Stomach (tissue), 8 donors: ENCODE measurements at regions not wholly inside any gene's neighbourhood (a gene's known extent, or its start where the extent isn't known, plus 50 kb on each side); places are given as distances from the start of the nearest gene placed in this dataset.

Experiments
- DNase-seq, 2 donors: peaks; one replicate each; pipeline versions ENCODE4 v3.0.0 to v3.0.0-alpha.2; 2013 to 2019
- H3K27ac ChIP-seq, 5 donors: fragments of 200-600 bp in 4 of 5; sonication (generic) in 4 of 5; one replicate each; pipeline ENCODE4 v1.5.1; 2013 to 2019; ENCODE audit warnings: mild to moderate bottlenecking in 1 of 5, moderate library complexity in 1 of 5
- H3K27me3 ChIP-seq, 3 donors: fragments of 200-600 bp; sonication (generic); one replicate each; pipeline ENCODE4 v1.5.1; 2017 to 2019; ENCODE audit warnings: mixed run types in 1 of 3
- H3K36me3 ChIP-seq, 4 donors: fragments of 200-600 bp; sonication (generic); 1 replicate in 3 of 4; 2 replicates in 1 of 4; pipeline ENCODE4 v1.5.1; 2016 to 2019
- H3K4me1 ChIP-seq, 4 donors: fragments of 200-600 bp; sonication (generic); one replicate each; pipeline ENCODE4 v1.5.1; 2016 to 2019
- H3K4me3 ChIP-seq, 4 donors: fragments of 200-600 bp; sonication (generic) in 3 of 4; one replicate each; pipeline ENCODE4 v1.5.1; 2016 to 2019; ENCODE audit warnings: mild to moderate bottlenecking in 1 of 4
- H3K9me3 ChIP-seq, 4 donors: fragments of 200-600 bp; sonication (generic); one replicate each; pipeline ENCODE4 v1.5.1; 2016 to 2019
- CTCF ChIP-seq, 7 experiments: fragments of 450-650 bp in 4 of 7; fragments of 200-600 bp in 3 of 7; sonication (generic) in 3 of 7; IDR thresholded peaks; one replicate each; pipeline ENCODE4 v1.5.1; 2016 to 2019; ENCODE audit warnings: antibody characterized with exemption in 7 of 7, control low read depth in 2 of 7, mild to moderate bottlenecking in 1 of 7
- EP300 ChIP-seq: sonication (generic); formaldehyde crosslinking; IDR thresholded peaks from one replicate; pipeline ENCODE4 v1.6.1; 2017; ENCODE audit warnings: antibody characterized with exemption
- POLR2A ChIP-seq, 4 donors: fragments of 450-650 bp; IDR thresholded peaks; one replicate each; pipeline ENCODE4 v1.6.1; 2016; ENCODE audit warnings: antibody characterized with exemption in 4 of 4, control low read depth in 2 of 4, mild to moderate bottlenecking in 1 of 4, moderate library complexity in 1 of 4
- POLR2AphosphoS5 ChIP-seq, 3 donors: sonication (generic); formaldehyde crosslinking; IDR thresholded peaks; one replicate each; pipeline ENCODE4 v1.6.1; 2016; ENCODE audit warnings: antibody characterized with exemption in 3 of 3
- WGBS, 5 donors: extraction: QIAGEN DNeasy Blood & Tissue Kit in 3 of 5; methylation state at CpG; one replicate each; pipeline versions ENCODE4 v1.1.5 to v1.1.7; 2013 to 2018; 5-methylcytosine and 5-hydroxymethylcytosine counted together
- intact Hi-C: fragments of 100-400 bp; cut with DNase I; formaldehyde crosslinking; loops from one replicate; pipeline ENCODE4 v1.15.1; 2023; ENCODE audit warnings: low total_unique reads
- donor health status: healthy with polysubstance abuse.
- donor health status: Bipolar disorder and iron deficiency.
- donor health status: healthy.

- no peak for DNase-seq
Observed at GRCh38 chr22:17272511-17272991, 53.3 kb upstream of the ADA2 start.

DNA sequence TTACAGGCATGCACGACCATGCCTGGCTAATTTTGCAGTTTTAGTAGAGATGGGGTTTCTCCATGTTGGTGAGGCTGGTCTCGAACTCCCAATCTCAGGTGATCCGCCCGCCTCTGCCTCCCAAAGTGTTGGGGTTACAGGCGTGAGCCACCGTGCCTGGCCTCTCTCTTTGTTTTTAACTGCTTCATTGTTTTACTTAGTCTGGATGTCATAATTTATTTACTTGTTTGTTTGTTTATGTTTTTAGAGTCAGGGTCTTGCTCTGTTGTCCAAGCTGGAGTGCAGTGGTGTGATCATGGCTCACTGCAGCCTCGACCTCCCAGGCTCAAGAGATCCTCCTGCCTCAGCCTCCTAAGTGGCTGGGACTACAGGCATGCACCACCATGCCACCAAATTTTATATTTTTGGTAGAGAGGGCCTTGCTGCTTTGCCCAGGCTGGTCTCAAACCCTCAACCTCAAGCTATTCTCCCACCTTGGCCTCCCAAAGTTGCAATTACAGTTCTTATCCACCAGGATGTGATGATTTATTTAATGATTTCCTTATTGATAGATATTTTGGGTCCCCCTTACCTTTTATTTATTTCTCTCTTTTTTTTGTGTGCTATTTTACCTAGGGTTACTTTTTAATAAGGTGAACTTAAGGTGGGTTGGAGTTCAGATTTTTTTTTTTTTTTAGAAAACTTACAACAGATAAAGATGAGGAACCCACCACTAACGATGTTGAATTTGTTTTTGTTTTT lies 52.6 kb upstream of the ADA2 start:
- H3K27me3 ChIP-seq: no peaks in the 10 kb centered on the region
- 80 to 87% (median 83%) methylated on average over 8 of the region's 8 CpGs for WGBS, 5 donors
- H3K27ac ChIP-seq: no peak overlapping the region
- no peaks in the 10 kb centered on the region for H3K36me3 ChIP-seq
- TF ChIP-seq POLR2A (IDR thresholded peaks at IDR 0.05) (no peak), POLR2AphosphoS5 (IDR thresholded peaks at IDR 0.05) (no peak), EP300 (no peak), CTCF (IDR thresholded peaks at IDR 0.05) (no peak)
- no peaks in the 10 kb centered on the region for H3K9me3 ChIP-seq
- intact Hi-C loops: loop anchor here (5.0 kb wide), 1 partner anchor 40 kb away; no protein-coding TSS in a partner anchor
- no peaks in the 10 kb centered on the region for H3K4me1 ChIP-seq
- no peak overlapping the region for H3K4me3 ChIP-seq
- DNase-seq: no peak

More at GRCh38 chr22:17272511-17272991, 53.3 kb upstream of the ADA2 start:
- WGBS, 5 donors: 40 to 56% (median 51%) methylated on average over 4 of the region's 4 CpGs
- Histone ChIP-seq H3K4me3 (no peak overlapping the region), H3K4me1 (no peaks in the 10 kb centered on the region), H3K36me3 (no peaks in the 10 kb centered on the region), H3K9me3 (no peaks in the 10 kb centered on the region), H3K27ac (no peak overlapping the region), H3K27me3 (no peaks in the 10 kb centered on the region)
- intact Hi-C loops: loop anchor here (5.0 kb wide), 1 partner anchor 40 kb away; no protein-coding TSS in a partner anchor
- TF ChIP-seq EP300 (no peak), POLR2AphosphoS5 (IDR thresholded peaks at IDR 0.05) (no peak), POLR2A (IDR thresholded peaks at IDR 0.05) (no peak), CTCF (IDR thresholded peaks at IDR 0.05) (no peak)

DNA sequence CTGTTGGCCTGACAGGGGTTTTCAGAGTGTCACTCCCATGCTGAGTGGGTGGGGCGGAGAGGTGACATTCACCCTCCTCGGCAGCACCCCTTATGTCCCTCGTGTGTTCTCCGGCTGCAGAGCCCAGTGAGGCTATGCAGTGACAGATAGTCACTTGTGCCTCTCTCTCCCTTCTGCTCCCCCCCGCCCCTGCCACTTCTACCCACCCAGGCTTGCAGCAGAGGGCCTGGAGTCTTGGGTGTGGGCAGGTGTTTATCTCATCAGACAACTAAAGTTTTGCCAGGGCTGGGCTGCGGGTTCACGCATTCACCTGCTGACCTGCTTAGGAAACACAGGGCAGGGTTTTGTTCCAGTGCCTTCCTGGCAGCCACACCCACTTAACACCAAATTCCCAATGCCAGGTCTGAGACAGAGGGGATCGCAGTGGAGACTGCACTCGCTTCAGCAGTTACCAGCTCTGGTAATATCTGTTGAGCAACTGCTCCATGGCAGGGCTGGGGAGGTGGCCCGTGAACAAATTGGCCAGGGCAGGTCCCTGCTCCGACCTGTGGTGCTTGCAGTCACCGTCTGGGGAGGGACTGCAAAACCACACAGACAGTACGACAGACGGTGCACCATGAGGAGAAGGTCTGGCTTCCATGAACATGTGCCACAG lies 50.5 kb upstream of the ADA2 start:
- 38 to 47% (median 40%) methylated on average over 10 to 14 of the region's 14 CpGs for WGBS, 5 donors
- intact Hi-C loops: loop anchor here (5.0 kb wide), 1 partner anchor 37 kb away; no protein-coding TSS in a partner anchor
- Histone ChIP-seq H3K27me3 (peaks cover 0 to 6% (median 0%) of the 10 kb centered on the region in 3 donors), H3K36me3 (no peaks in the 10 kb centered on the region), H3K27ac (no peak overlapping the region), H3K4me1 (peaks cover 0 to 3% (median 0%) of the 10 kb centered on the region in 4 donors), H3K4me3 (no peak overlapping the region), H3K9me3 (no peaks in the 10 kb centered on the region)
- no peak for DNase-seq
- TF ChIP-seq CTCF (IDR thresholded peaks at IDR 0.05) (no peak), POLR2A (IDR thresholded peaks at IDR 0.05) (no peak), POLR2AphosphoS5 (IDR thresholded peaks at IDR 0.05) (no peak), EP300 (no peak)

- no peaks in the 10 kb centered on the region for H3K9me3 ChIP-seq
- TF ChIP-seq EP300: no peak
- TF ChIP-seq POLR2AphosphoS5 (IDR thresholded peaks at IDR 0.05): no peak
- no peak for TF ChIP-seq POLR2A (IDR thresholded peaks at IDR 0.05)
- no peak for TF ChIP-seq CTCF (IDR thresholded peaks at IDR 0.05)
- intact Hi-C loops: no loop called here
- no peaks in the 10 kb centered on the region for H3K36me3 ChIP-seq
- H3K4me3 ChIP-seq: no peak overlapping the region
- DNase-seq: no peak
- 53 to 71% (median 64%) methylated on average over 2 of the region's 2 CpGs for WGBS, 5 donors
- peaks cover 0 to 9% (median 0%) of the 10 kb centered on the region in 3 donors for H3K27me3 ChIP-seq
- peaks cover 0 to 3% (median 0%) of the 10 kb centered on the region in 4 donors for H3K4me1 ChIP-seq
- H3K27ac ChIP-seq: no peak overlapping the region
Observed at GRCh38 chr22:17269224-17269606, 50.0 kb upstream of the ADA2 start.
